GM23338 (cell line): ENCODE measurements at regions not wholly inside any gene's neighbourhood (a gene's known extent, or its start where the extent isn't known, plus 50 kb on each side); places are given as distances from the start of the nearest gene placed in this dataset.

Source experiments
- ATAC-seq: fragments of 200-7000 bp; cut with Tn5 transposase; 3 replicates; pipeline ENCODE4 v1.9.1; 2020
- DNase-seq: peaks from one replicate; pipeline ENCODE4 v3.0.0-alpha.2; 2015; ENCODE audit warnings: low spot score
- H2AFZ ChIP-seq: fragments of 200-600 bp; sonication (generic); 2 replicates; pipeline ENCODE4 v1.8.0; 2016; ENCODE audit warnings: antibody characterized with exemption, mild to moderate bottlenecking, moderate library complexity
- H3F3A ChIP-seq: fragments of 200-600 bp; sonication (generic); replicated peaks from 2 replicates; pipeline ENCODE4 v1.8.0; 2017; ENCODE audit warnings: antibody characterized with exemption, mixed run types, low read depth
- H3K27ac ChIP-seq: fragments of 200-600 bp; sonication (generic); 2 replicates; pipeline ENCODE4 v1.6.1; 2016; ENCODE audit warnings: low read depth
- H3K27me3 ChIP-seq: fragments of 200-600 bp; sonication (generic); 2 replicates; pipeline ENCODE4 v1.8.0; 2016; ENCODE audit warnings: mild to moderate bottlenecking, mixed run types, moderate library complexity; ENCODE audit not compliant: insufficient read depth
- H3K36me3 ChIP-seq: fragments of 200-600 bp; sonication (generic); 2 replicates; pipeline ENCODE4 v1.8.0; 2016; ENCODE audit warnings: mild to moderate bottlenecking; ENCODE audit not compliant: insufficient read depth
- H3K4me1 ChIP-seq: fragments of 200-600 bp; sonication (generic); 2 replicates; pipeline ENCODE4 v1.8.0; 2016; ENCODE audit warnings: mild to moderate bottlenecking, moderate library complexity; ENCODE audit not compliant: insufficient read depth
- H3K4me2 ChIP-seq: fragments of 200-600 bp; sonication (generic); 2 replicates; pipeline ENCODE4 v1.7.1; 2017; ENCODE audit warnings: mixed run types
- H3K4me3 ChIP-seq: fragments of 200-600 bp; sonication (generic); 2 replicates; pipeline ENCODE4 v1.6.1; 2016; ENCODE audit warnings: mixed run types
- H3K79me2 ChIP-seq: fragments of 200-600 bp; sonication (generic); replicated peaks from 2 replicates; pipeline ENCODE4 v1.8.0; 2017; ENCODE audit warnings: mild to moderate bottlenecking; ENCODE audit not compliant: insufficient read depth
- H3K9me2 ChIP-seq: fragments of 200-600 bp; sonication (generic); 2 replicates; pipeline ENCODE4 v1.8.0; 2017; ENCODE audit not compliant: insufficient read depth
- H4K20me1 ChIP-seq: fragments of 200-600 bp; sonication (generic); replicated peaks from 2 replicates; pipeline ENCODE4 v1.8.0; 2017; ENCODE audit warnings: mild to moderate bottlenecking; ENCODE audit not compliant: insufficient read depth
- H3K27ac Mint-ChIP-seq: 2 replicates; pipeline ENCODE4 v1.8.0; 2020; ENCODE audit warnings: inconsistent platforms, mild to moderate bottlenecking, moderate library complexity, mixed read lengths
- H3K27me3 Mint-ChIP-seq: 3 replicates; pipeline ENCODE4 v1.8.0; 2022; ENCODE audit warnings: low read depth, mild to moderate bottlenecking, moderate library complexity, mixed read lengths, inconsistent platforms; ENCODE audit not compliant: insufficient read depth, poor library complexity
- H3K36me3 Mint-ChIP-seq: 3 replicates; pipeline ENCODE4 v1.8.0; 2021; ENCODE audit warnings: low read depth, mild to moderate bottlenecking, inconsistent platforms, moderate library complexity, mixed read lengths
- H3K4me1 Mint-ChIP-seq: 3 replicates; pipeline ENCODE4 v1.8.0; 2020; ENCODE audit warnings: mild to moderate bottlenecking, inconsistent platforms, mixed read lengths
- H3K4me3 Mint-ChIP-seq: 3 replicates; pipeline ENCODE4 v1.8.0; 2021; ENCODE audit warnings: moderate library complexity, mild to moderate bottlenecking, inconsistent platforms, mixed read lengths
- H3K9me3 Mint-ChIP-seq: 3 replicates; pipeline ENCODE4 v1.8.0; 2020; ENCODE audit warnings: moderate library complexity, mild to moderate bottlenecking, inconsistent platforms, mixed read lengths
- CREB1 ChIP-seq: fragments of 250-450 bp; sonication (Bioruptor Pico); IDR thresholded peaks from 2 replicates; pipeline ENCODE4 v1.5.0; 2020; ENCODE audit warnings: low read depth, mild to moderate bottlenecking, moderate library complexity
- EZH2 ChIP-seq: fragments of 200-600 bp; sonication (generic); IDR thresholded peaks from one replicate; pipeline ENCODE4 v1.8.0; 2017; ENCODE audit warnings: antibody characterized with exemption, mild to moderate bottlenecking, low read depth; ENCODE audit not compliant: unreplicated experiment
- EZH2phosphoT487 ChIP-seq: fragments of 200-600 bp; sonication (generic); IDR thresholded peaks from one replicate; pipeline ENCODE4 v1.8.1; 2018; ENCODE audit warnings: antibody characterized with exemption; ENCODE audit not compliant: unreplicated experiment
- JUNB ChIP-seq: IDR thresholded peaks from one replicate; pipeline ENCODE4 v1.6.1; 2016; ENCODE audit warnings: antibody characterized with exemption; ENCODE audit not compliant: unreplicated experiment
- NANOG ChIP-seq: IDR thresholded peaks from 2 replicates; pipeline ENCODE4 v1.6.1; 2016; ENCODE audit warnings: antibody characterized with exemption, borderline replicate concordance
- POLR2AphosphoS5 ChIP-seq: IDR thresholded peaks from 2 replicates; pipeline ENCODE4 v1.6.1; 2016; ENCODE audit warnings: antibody characterized with exemption, low read depth
- STAT1 ChIP-seq: IDR thresholded peaks from one replicate; pipeline ENCODE4 v1.6.1; 2016; ENCODE audit warnings: antibody characterized with exemption; ENCODE audit not compliant: unreplicated experiment
- ZNF114 ChIP-seq: fragments of 250-450 bp; sonication (Bioruptor Pico); IDR thresholded peaks from 2 replicates; pipeline ENCODE4 v1.5.0; 2020; ENCODE audit warnings: mild to moderate bottlenecking, moderate library complexity
- ZNF331 ChIP-seq: fragments of 250-450 bp; sonication (Bioruptor Pico); IDR thresholded peaks from 2 replicates; pipeline ENCODE4 v1.5.0; 2020; ENCODE audit warnings: low read depth, mild to moderate bottlenecking, moderate library complexity
- TF ChIP-seq, protein P1 (sequence below): IDR thresholded peaks from 2 replicates; pipeline ENCODE4 v1.6.1; 2016; ENCODE audit warnings: antibody characterized with exemption
- TF ChIP-seq, protein P2 (sequence below): IDR thresholded peaks from one replicate; pipeline ENCODE4 v1.6.1; 2018; ENCODE audit warnings: antibody characterized with exemption; ENCODE audit not compliant: unreplicated experiment
- TF ChIP-seq, protein P3 (sequence below), 2 experiments: fragments of 200-600 bp in 1 of 2; sonication (generic) in 1 of 2; conservative IDR thresholded peaks; 2 replicates each; pipeline versions ENCODE4 v1.5.1 to v1.6.1; 2016 to 2017; ENCODE audit warnings: antibody characterized with exemption in 2 of 2, low read depth in 2 of 2, mild to moderate bottlenecking in 2 of 2, moderate library complexity in 1 of 2
- TF ChIP-seq, protein P4 (sequence below): fragments of 250-450 bp; sonication (Bioruptor Pico); IDR thresholded peaks from 2 replicates; pipeline ENCODE4 v1.5.0; 2020; ENCODE audit warnings: mild to moderate bottlenecking, moderate library complexity

DNA sequence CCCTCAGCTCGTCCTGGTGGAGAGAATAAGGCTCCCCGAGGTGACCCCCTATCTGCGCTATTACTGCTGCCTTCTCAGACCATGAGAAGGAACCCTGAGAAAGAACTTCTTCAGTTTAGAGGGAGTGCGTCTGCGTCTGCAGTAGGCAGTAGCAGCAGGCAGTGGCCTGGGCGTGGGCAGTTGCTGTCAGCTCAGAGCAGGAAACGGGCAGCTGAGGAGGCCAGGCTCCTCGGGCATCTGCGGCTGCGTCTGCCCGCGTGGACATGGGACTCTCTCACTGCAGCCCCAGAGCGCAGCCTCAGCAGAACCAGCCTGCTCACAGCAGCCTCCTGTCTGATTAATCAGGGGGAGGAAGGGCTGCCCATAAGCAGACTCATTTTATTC lies 49.8 kb upstream of the FCN1 start:
- Mint-ChIP-seq H3K9me3 (no peaks in the 10 kb centered on the region; the same call in 1 of the 3 replicates), H3K4me3 (no peak overlapping the region), H3K36me3 (no peaks in the 10 kb centered on the region), H3K4me1 (peaks cover 20% of the 10 kb centered on the region), H3K27ac (no peak overlapping the region), H3K27me3 (peaks cover 9% of the 10 kb centered on the region)
- H3K36me3 ChIP-seq: no peaks in the 10 kb centered on the region
- H3K27ac ChIP-seq: no peak overlapping the region
- no peaks in the 10 kb centered on the region for H3K4me1 ChIP-seq
- no peaks in the 10 kb centered on the region for H3F3A ChIP-seq
- no peaks in the 10 kb centered on the region for H3K79me2 ChIP-seq
- H3K27me3 ChIP-seq: no peaks in the 10 kb centered on the region
- TF ChIP-seq NANOG: no peak
- TF ChIP-seq EZH2: no peak
- no peak for TF ChIP-seq ZNF114 (CRISPR knock-in tag)
- TF ChIP-seq JUNB: no peak
- no peak for TF ChIP-seq STAT1
- TF ChIP-seq, protein P1, sequence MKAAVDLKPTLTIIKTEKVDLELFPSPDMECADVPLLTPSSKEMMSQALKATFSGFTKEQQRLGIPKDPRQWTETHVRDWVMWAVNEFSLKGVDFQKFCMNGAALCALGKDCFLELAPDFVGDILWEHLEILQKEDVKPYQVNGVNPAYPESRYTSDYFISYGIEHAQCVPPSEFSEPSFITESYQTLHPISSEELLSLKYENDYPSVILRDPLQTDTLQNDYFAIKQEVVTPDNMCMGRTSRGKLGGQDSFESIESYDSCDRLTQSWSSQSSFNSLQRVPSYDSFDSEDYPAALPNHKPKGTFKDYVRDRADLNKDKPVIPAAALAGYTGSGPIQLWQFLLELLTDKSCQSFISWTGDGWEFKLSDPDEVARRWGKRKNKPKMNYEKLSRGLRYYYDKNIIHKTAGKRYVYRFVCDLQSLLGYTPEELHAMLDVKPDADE: no peak
- no peak for TF ChIP-seq POLR2AphosphoS5
- TF ChIP-seq EZH2phosphoT487: no peak
- TF ChIP-seq, protein P2, sequence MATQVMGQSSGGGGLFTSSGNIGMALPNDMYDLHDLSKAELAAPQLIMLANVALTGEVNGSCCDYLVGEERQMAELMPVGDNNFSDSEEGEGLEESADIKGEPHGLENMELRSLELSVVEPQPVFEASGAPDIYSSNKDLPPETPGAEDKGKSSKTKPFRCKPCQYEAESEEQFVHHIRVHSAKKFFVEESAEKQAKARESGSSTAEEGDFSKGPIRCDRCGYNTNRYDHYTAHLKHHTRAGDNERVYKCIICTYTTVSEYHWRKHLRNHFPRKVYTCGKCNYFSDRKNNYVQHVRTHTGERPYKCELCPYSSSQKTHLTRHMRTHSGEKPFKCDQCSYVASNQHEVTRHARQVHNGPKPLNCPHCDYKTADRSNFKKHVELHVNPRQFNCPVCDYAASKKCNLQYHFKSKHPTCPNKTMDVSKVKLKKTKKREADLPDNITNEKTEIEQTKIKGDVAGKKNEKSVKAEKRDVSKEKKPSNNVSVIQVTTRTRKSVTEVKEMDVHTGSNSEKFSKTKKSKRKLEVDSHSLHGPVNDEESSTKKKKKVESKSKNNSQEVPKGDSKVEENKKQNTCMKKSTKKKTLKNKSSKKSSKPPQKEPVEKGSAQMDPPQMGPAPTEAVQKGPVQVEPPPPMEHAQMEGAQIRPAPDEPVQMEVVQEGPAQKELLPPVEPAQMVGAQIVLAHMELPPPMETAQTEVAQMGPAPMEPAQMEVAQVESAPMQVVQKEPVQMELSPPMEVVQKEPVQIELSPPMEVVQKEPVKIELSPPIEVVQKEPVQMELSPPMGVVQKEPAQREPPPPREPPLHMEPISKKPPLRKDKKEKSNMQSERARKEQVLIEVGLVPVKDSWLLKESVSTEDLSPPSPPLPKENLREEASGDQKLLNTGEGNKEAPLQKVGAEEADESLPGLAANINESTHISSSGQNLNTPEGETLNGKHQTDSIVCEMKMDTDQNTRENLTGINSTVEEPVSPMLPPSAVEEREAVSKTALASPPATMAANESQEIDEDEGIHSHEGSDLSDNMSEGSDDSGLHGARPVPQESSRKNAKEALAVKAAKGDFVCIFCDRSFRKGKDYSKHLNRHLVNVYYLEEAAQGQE: no peak
- TF ChIP-seq, protein P3, sequence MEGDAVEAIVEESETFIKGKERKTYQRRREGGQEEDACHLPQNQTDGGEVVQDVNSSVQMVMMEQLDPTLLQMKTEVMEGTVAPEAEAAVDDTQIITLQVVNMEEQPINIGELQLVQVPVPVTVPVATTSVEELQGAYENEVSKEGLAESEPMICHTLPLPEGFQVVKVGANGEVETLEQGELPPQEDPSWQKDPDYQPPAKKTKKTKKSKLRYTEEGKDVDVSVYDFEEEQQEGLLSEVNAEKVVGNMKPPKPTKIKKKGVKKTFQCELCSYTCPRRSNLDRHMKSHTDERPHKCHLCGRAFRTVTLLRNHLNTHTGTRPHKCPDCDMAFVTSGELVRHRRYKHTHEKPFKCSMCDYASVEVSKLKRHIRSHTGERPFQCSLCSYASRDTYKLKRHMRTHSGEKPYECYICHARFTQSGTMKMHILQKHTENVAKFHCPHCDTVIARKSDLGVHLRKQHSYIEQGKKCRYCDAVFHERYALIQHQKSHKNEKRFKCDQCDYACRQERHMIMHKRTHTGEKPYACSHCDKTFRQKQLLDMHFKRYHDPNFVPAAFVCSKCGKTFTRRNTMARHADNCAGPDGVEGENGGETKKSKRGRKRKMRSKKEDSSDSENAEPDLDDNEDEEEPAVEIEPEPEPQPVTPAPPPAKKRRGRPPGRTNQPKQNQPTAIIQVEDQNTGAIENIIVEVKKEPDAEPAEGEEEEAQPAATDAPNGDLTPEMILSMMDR (conservative IDR thresholded peaks at IDR 0.05; ENCODE audit: low read depth in 2 of 2): no peak
- TF ChIP-seq, protein P4, sequence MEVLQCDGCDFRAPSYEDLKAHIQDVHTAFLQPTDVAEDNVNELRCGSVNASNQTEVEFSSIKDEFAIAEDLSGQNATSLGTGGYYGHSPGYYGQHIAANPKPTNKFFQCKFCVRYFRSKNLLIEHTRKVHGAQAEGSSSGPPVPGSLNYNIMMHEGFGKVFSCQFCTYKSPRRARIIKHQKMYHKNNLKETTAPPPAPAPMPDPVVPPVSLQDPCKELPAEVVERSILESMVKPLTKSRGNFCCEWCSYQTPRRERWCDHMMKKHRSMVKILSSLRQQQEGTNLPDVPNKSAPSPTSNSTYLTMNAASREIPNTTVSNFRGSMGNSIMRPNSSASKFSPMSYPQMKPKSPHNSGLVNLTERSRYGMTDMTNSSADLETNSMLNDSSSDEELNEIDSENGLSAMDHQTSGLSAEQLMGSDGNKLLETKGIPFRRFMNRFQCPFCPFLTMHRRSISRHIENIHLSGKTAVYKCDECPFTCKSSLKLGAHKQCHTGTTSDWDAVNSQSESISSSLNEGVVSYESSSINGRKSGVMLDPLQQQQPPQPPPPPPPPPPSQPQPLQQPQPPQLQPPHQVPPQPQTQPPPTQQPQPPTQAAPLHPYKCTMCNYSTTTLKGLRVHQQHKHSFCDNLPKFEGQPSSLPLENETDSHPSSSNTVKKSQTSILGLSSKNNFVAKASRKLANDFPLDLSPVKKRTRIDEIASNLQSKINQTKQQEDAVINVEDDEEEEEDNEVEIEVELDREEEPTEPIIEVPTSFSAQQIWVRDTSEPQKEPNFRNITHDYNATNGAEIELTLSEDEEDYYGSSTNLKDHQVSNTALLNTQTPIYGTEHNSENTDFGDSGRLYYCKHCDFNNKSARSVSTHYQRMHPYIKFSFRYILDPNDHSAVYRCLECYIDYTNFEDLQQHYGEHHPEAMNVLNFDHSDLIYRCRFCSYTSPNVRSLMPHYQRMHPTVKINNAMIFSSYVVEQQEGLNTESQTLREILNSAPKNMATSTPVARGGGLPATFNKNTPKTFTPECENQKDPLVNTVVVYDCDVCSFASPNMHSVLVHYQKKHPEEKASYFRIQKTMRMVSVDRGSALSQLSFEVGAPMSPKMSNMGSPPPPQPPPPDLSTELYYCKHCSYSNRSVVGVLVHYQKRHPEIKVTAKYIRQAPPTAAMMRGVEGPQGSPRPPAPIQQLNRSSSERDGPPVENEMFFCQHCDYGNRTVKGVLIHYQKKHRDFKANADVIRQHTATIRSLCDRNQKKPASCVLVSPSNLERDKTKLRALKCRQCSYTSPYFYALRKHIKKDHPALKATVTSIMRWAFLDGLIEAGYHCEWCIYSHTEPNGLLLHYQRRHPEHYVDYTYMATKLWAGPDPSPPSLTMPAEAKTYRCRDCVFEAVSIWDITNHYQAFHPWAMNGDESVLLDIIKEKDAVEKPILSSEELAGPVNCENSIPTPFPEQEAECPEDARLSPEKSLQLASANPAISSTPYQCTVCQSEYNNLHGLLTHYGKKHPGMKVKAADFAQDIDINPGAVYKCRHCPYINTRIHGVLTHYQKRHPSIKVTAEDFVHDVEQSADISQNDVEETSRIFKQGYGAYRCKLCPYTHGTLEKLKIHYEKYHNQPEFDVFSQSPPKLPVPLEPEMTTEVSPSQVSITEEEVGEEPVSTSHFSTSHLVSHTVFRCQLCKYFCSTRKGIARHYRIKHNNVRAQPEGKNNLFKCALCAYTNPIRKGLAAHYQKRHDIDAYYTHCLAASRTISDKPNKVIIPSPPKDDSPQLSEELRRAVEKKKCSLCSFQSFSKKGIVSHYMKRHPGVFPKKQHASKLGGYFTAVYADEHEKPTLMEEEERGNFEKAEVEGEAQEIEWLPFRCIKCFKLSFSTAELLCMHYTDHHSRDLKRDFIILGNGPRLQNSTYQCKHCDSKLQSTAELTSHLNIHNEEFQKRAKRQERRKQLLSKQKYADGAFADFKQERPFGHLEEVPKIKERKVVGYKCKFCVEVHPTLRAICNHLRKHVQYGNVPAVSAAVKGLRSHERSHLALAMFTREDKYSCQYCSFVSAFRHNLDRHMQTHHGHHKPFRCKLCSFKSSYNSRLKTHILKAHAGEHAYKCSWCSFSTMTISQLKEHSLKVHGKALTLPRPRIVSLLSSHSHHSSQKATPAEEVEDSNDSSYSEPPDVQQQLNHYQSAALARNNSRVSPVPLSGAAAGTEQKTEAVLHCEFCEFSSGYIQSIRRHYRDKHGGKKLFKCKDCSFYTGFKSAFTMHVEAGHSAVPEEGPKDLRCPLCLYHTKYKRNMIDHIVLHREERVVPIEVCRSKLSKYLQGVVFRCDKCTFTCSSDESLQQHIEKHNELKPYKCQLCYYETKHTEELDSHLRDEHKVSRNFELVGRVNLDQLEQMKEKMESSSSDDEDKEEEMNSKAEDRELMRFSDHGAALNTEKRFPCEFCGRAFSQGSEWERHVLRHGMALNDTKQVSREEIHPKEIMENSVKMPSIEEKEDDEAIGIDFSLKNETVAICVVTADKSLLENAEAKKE (CRISPR knock-in tag): no peak
- TF ChIP-seq CREB1 (CRISPR knock-in tag): no peak
- no peak for TF ChIP-seq ZNF331 (CRISPR knock-in tag)
- no peak overlapping the region for H2AFZ ChIP-seq
- DNase-seq (no peak), ATAC-seq (peak; percentile 16; the same call in 2 of the 3 replicates)
- no peaks in the 10 kb centered on the region for H4K20me1 ChIP-seq
- no peak overlapping the region for H3K4me3 ChIP-seq
- H3K9me2 ChIP-seq: no peaks in the 10 kb centered on the region
- no peak overlapping the region for H3K4me2 ChIP-seq
